ENCODE measurements at regions not wholly inside any gene's neighbourhood (a gene's known extent, or its start where the extent isn't known, plus 50 kb on each side); places are given as distances from the start of the nearest gene placed in this dataset.

DNA sequence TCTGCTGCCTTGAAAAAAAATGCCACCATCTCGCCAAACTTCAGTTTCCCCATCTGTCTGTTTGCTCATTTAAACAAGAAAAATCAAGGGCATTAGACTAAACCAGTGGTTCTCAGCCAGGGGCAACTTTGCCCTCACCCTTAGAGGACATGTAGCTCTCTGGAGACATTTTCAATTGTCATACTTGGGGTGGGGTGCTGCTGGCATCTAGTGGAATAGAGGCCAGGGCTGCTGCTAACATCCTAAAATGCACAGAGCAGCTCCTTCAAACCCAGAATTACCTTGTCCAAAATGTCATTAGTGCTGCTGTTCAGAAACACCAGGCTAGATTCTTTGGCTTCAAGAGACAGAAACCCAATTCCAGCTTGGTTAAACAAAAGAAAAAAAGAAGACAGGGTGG, 71.1 kb upstream of the FOXE1 start:
- TF ChIP-seq, protein P1, sequence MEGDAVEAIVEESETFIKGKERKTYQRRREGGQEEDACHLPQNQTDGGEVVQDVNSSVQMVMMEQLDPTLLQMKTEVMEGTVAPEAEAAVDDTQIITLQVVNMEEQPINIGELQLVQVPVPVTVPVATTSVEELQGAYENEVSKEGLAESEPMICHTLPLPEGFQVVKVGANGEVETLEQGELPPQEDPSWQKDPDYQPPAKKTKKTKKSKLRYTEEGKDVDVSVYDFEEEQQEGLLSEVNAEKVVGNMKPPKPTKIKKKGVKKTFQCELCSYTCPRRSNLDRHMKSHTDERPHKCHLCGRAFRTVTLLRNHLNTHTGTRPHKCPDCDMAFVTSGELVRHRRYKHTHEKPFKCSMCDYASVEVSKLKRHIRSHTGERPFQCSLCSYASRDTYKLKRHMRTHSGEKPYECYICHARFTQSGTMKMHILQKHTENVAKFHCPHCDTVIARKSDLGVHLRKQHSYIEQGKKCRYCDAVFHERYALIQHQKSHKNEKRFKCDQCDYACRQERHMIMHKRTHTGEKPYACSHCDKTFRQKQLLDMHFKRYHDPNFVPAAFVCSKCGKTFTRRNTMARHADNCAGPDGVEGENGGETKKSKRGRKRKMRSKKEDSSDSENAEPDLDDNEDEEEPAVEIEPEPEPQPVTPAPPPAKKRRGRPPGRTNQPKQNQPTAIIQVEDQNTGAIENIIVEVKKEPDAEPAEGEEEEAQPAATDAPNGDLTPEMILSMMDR (IDR thresholded peaks at IDR 0.05), result no peak
- TF ChIP-seq POLR2A (IDR thresholded peaks at IDR 0.05) (no peak), POLR2AphosphoS5 (IDR thresholded peaks at IDR 0.05) (no peak), EP300 (IDR thresholded peaks at IDR 0.05) (no peak)

All from gastroesophageal sphincter (tissue), 3 donors.